K562 (cell line): ENCODE measurements at regions not wholly inside any gene's neighbourhood (a gene's known extent, or its start where the extent isn't known, plus 50 kb on each side); places are given as distances from the start of the nearest gene placed in this dataset.
A peak's percentile ranks its signal among the peaks of the same experiment; 100 is the strongest.

Experiments
- EHMT2 ChIP-seq: fragments of 450-650 bp; IDR thresholded peaks from 2 replicates; pipeline ENCODE4 v1.6.1; 2018; ENCODE audit warnings: antibody characterized with exemption
- NONO ChIP-seq, 2 experiments: fragments of 200-400 bp in 1 of 2; fragments of 450-650 bp in 1 of 2; formaldehyde crosslinking in 1 of 2; IDR thresholded peaks; 2 replicates each; pipeline ENCODE4 v1.6.1; 2017; ENCODE audit warnings: low read depth in 2 of 2, mild to moderate bottlenecking in 2 of 2, moderate library complexity in 2 of 2, low read length in 1 of 2
- NR2C1 ChIP-seq, 2 experiments: fragments of 450-650 bp; IDR thresholded peaks; 2 replicates each; pipeline ENCODE4 v1.6.1; 2017; ENCODE audit warnings: mild to moderate bottlenecking in 2 of 2, antibody characterized with exemption in 1 of 2, inconsistent platforms in 1 of 2, missing compliant biosample characterization in 1 of 2, missing genetic modification characterization in 1 of 2
- POLR2B ChIP-seq: fragments of 450-650 bp; IDR thresholded peaks from 2 replicates; pipeline ENCODE4 v1.6.1; 2018; ENCODE audit warnings: low read depth; ENCODE audit not compliant: partially characterized antibody
- TAF7 ChIP-seq: fragments of 450-650 bp; IDR thresholded peaks from 2 replicates; pipeline ENCODE4 v1.6.1; 2016; ENCODE audit warnings: missing genetic modification characterization, missing compliant biosample characterization
- ZKSCAN3 ChIP-seq: fragments of 250-450 bp; sonication (Bioruptor Pico); IDR thresholded peaks from 2 replicates; pipeline ENCODE4 v1.4.0; 2020
- TF ChIP-seq, protein P1 (sequence below): fragments of 450-650 bp; IDR thresholded peaks from 2 replicates; pipeline ENCODE4 v1.6.1; 2016; ENCODE audit warnings: mild to moderate bottlenecking, moderate library complexity
- TF ChIP-seq, protein P2 (sequence below): sonication (generic); formaldehyde crosslinking; IDR thresholded peaks from 2 replicates; pipeline ENCODE4 v1.8.0; 2022; ENCODE audit warnings: mild to moderate bottlenecking, low read depth, missing genetic modification reagents
- TF ChIP-seq, protein P3 (sequence below): fragments of 250-450 bp; sonication (Bioruptor Pico); IDR thresholded peaks from 2 replicates; pipeline ENCODE4 v1.5.0; 2021
- TF ChIP-seq, protein P4 (sequence below): sonication (generic); formaldehyde crosslinking; IDR thresholded peaks from 2 replicates; pipeline ENCODE4 v1.8.0; 2022; ENCODE audit warnings: mild to moderate bottlenecking, missing genetic modification reagents
- TF ChIP-seq, protein P5 (sequence below): fragments of 450-650 bp; IDR thresholded peaks from 2 replicates; pipeline ENCODE4 v1.6.1; 2016; ENCODE audit warnings: mild to moderate bottlenecking

DNA sequence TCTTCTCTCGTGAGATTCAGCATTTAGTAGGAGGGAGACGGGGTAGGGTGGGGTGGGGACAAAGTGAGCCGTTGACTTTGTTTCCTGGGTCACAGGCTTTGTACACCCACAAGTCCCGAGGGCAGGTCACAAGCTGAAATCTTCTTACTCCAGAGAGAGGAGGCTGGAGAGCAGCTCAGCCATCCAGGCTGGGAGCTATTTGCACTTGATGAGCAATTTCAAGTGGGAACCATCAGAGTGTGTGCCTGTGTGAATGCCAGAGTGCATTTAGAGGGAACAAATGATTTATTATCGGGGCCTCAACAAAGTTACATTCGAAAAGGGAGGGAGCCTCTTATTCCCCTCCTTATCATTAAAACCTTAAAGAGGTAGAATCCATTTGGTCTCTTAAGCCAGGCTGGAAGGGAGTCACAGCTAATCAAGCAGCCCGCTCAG is 155.7 kb upstream of the JARID2 start (continued):
- TF ChIP-seq, protein P1, sequence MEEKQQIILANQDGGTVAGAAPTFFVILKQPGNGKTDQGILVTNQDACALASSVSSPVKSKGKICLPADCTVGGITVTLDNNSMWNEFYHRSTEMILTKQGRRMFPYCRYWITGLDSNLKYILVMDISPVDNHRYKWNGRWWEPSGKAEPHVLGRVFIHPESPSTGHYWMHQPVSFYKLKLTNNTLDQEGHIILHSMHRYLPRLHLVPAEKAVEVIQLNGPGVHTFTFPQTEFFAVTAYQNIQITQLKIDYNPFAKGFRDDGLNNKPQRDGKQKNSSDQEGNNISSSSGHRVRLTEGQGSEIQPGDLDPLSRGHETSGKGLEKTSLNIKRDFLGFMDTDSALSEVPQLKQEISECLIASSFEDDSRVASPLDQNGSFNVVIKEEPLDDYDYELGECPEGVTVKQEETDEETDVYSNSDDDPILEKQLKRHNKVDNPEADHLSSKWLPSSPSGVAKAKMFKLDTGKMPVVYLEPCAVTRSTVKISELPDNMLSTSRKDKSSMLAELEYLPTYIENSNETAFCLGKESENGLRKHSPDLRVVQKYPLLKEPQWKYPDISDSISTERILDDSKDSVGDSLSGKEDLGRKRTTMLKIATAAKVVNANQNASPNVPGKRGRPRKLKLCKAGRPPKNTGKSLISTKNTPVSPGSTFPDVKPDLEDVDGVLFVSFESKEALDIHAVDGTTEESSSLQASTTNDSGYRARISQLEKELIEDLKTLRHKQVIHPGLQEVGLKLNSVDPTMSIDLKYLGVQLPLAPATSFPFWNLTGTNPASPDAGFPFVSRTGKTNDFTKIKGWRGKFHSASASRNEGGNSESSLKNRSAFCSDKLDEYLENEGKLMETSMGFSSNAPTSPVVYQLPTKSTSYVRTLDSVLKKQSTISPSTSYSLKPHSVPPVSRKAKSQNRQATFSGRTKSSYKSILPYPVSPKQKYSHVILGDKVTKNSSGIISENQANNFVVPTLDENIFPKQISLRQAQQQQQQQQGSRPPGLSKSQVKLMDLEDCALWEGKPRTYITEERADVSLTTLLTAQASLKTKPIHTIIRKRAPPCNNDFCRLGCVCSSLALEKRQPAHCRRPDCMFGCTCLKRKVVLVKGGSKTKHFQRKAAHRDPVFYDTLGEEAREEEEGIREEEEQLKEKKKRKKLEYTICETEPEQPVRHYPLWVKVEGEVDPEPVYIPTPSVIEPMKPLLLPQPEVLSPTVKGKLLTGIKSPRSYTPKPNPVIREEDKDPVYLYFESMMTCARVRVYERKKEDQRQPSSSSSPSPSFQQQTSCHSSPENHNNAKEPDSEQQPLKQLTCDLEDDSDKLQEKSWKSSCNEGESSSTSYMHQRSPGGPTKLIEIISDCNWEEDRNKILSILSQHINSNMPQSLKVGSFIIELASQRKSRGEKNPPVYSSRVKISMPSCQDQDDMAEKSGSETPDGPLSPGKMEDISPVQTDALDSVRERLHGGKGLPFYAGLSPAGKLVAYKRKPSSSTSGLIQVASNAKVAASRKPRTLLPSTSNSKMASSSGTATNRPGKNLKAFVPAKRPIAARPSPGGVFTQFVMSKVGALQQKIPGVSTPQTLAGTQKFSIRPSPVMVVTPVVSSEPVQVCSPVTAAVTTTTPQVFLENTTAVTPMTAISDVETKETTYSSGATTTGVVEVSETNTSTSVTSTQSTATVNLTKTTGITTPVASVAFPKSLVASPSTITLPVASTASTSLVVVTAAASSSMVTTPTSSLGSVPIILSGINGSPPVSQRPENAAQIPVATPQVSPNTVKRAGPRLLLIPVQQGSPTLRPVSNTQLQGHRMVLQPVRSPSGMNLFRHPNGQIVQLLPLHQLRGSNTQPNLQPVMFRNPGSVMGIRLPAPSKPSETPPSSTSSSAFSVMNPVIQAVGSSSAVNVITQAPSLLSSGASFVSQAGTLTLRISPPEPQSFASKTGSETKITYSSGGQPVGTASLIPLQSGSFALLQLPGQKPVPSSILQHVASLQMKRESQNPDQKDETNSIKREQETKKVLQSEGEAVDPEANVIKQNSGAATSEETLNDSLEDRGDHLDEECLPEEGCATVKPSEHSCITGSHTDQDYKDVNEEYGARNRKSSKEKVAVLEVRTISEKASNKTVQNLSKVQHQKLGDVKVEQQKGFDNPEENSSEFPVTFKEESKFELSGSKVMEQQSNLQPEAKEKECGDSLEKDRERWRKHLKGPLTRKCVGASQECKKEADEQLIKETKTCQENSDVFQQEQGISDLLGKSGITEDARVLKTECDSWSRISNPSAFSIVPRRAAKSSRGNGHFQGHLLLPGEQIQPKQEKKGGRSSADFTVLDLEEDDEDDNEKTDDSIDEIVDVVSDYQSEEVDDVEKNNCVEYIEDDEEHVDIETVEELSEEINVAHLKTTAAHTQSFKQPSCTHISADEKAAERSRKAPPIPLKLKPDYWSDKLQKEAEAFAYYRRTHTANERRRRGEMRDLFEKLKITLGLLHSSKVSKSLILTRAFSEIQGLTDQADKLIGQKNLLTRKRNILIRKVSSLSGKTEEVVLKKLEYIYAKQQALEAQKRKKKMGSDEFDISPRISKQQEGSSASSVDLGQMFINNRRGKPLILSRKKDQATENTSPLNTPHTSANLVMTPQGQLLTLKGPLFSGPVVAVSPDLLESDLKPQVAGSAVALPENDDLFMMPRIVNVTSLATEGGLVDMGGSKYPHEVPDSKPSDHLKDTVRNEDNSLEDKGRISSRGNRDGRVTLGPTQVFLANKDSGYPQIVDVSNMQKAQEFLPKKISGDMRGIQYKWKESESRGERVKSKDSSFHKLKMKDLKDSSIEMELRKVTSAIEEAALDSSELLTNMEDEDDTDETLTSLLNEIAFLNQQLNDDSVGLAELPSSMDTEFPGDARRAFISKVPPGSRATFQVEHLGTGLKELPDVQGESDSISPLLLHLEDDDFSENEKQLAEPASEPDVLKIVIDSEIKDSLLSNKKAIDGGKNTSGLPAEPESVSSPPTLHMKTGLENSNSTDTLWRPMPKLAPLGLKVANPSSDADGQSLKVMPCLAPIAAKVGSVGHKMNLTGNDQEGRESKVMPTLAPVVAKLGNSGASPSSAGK = no peak
- TF ChIP-seq, protein P2, sequence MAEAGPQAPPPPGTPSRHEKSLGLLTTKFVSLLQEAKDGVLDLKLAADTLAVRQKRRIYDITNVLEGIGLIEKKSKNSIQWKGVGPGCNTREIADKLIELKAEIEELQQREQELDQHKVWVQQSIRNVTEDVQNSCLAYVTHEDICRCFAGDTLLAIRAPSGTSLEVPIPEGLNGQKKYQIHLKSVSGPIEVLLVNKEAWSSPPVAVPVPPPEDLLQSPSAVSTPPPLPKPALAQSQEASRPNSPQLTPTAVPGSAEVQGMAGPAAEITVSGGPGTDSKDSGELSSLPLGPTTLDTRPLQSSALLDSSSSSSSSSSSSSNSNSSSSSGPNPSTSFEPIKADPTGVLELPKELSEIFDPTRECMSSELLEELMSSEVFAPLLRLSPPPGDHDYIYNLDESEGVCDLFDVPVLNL (CRISPR knock-in tag) = no peak
- TF ChIP-seq, protein P3, sequence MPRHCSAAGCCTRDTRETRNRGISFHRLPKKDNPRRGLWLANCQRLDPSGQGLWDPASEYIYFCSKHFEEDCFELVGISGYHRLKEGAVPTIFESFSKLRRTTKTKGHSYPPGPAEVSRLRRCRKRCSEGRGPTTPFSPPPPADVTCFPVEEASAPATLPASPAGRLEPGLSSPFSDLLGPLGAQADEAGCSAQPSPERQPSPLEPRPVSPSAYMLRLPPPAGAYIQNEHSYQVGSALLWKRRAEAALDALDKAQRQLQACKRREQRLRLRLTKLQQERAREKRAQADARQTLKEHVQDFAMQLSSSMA (CRISPR knock-in tag) = no peak
- TF ChIP-seq POLR2B = peak; percentile 77
- TF ChIP-seq, protein P4, sequence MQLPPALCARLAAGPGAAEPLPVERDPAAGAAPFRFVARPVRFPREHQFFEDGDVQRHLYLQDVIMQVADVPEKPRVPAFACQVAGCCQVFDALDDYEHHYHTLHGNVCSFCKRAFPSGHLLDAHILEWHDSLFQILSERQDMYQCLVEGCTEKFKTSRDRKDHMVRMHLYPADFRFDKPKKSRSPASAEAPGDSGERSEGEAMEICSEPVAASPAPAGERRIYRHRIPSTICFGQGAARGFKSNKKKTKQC (CRISPR knock-in tag) = no peak
- TF ChIP-seq, protein P5, sequence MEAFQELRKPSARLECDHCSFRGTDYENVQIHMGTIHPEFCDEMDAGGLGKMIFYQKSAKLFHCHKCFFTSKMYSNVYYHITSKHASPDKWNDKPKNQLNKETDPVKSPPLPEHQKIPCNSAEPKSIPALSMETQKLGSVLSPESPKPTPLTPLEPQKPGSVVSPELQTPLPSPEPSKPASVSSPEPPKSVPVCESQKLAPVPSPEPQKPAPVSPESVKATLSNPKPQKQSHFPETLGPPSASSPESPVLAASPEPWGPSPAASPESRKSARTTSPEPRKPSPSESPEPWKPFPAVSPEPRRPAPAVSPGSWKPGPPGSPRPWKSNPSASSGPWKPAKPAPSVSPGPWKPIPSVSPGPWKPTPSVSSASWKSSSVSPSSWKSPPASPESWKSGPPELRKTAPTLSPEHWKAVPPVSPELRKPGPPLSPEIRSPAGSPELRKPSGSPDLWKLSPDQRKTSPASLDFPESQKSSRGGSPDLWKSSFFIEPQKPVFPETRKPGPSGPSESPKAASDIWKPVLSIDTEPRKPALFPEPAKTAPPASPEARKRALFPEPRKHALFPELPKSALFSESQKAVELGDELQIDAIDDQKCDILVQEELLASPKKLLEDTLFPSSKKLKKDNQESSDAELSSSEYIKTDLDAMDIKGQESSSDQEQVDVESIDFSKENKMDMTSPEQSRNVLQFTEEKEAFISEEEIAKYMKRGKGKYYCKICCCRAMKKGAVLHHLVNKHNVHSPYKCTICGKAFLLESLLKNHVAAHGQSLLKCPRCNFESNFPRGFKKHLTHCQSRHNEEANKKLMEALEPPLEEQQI = no peak
- TF ChIP-seq ZKSCAN3 = no peak
- peak; percentile 72 for TF ChIP-seq NR2C1 (IDR thresholded peaks at IDR 0.05)
- peak; percentile 74 for TF ChIP-seq NR2C1 (tag; IDR thresholded peaks at IDR 0.05)
- no peak for TF ChIP-seq NONO (IDR thresholded peaks at IDR 0.05; ENCODE audit: low read depth in 2 of 2, low read length in 1 of 2)
- TF ChIP-seq EHMT2 = no peak
- peak; percentile 26; the same call in 1 of the 2 replicates for TF ChIP-seq TAF7 (tag)
